Heart left ventricle (tissue), 13 donors: ENCODE measurements at regions not wholly inside any gene's neighbourhood (a gene's known extent, or its start where the extent isn't known, plus 50 kb on each side); places are given as distances from the start of the nearest gene placed in this dataset.

Experiments
- POLR2A ChIP-seq, 2 donors: fragments of 450-650 bp; IDR thresholded peaks; one replicate each; pipeline ENCODE4 v1.6.1; 2017; ENCODE audit warnings: antibody characterized with exemption in 2 of 2, mild to moderate bottlenecking in 2 of 2, moderate library complexity in 2 of 2
- TF ChIP-seq, protein P1 (sequence below), 12 donors: fragments of 200-600 bp; sonication (generic) in 4 of 12; IDR thresholded peaks; one replicate each; pipeline versions ENCODE4 v1.5.0 to v1.8.0; 2018 to 2022; ENCODE audit warnings: antibody characterized with exemption in 12 of 12, mild to moderate bottlenecking in 5 of 12
- donor health status: ischemic (EF 13 %, LVEDD 7.1; RV severe dilation, severe dysfunction).
- donor health status: DM: no; HTN: yes; CAD: no.
- donor health status: DM: no; HTN: no; CAD: no.
- donor health status: ischemic (EF 25% LVEDD 6.9; RV normal size, moderate dysfunction).
- donor health status: ischemic (EF 25% LVEDD 5.7; RV mildly dilated, moderate dysfunction).
- donor health status: ischemic (EF 35%, LVEDD 5.7; RV mildly dilated, moderate dysfunction).
- donor health status: nonischemic (EF 11% LVEDD 7.7; RV severe dilation, severe dysfunction).
- donor health status: DM: yes; HTN: yes; CAD: no.
- donor health status: PGD.
- donor health status: ischemic (EF 29% LVEDD 5.4; RV normal size, mild dysfunction).
- donor health status: nonischemic (EF 23%, LVEDD 6.1; RV moderate dilation, normal function).

DNA sequence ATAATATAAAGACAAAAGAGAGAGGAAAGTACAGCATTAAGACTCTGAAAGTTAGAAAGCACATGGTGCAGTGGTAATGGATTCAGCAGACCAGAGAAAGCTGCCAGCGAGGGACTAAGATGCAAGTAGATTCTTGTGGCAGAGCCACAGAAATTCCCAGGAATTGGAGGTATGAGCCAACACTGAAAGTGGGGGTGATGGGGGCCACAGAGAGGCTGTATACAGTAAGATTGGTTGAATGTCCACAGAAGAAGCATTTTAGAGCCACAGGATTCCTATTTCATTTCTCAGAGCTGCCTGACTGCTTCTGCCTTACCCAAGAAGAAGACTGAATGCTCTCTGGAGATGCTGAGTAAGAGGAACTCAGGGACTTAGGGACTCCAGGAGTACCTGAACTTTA lies 295.0 kb downstream of the LMO7 start:
- no peak for TF ChIP-seq POLR2A (IDR thresholded peaks at IDR 0.05)
- TF ChIP-seq, protein P1, sequence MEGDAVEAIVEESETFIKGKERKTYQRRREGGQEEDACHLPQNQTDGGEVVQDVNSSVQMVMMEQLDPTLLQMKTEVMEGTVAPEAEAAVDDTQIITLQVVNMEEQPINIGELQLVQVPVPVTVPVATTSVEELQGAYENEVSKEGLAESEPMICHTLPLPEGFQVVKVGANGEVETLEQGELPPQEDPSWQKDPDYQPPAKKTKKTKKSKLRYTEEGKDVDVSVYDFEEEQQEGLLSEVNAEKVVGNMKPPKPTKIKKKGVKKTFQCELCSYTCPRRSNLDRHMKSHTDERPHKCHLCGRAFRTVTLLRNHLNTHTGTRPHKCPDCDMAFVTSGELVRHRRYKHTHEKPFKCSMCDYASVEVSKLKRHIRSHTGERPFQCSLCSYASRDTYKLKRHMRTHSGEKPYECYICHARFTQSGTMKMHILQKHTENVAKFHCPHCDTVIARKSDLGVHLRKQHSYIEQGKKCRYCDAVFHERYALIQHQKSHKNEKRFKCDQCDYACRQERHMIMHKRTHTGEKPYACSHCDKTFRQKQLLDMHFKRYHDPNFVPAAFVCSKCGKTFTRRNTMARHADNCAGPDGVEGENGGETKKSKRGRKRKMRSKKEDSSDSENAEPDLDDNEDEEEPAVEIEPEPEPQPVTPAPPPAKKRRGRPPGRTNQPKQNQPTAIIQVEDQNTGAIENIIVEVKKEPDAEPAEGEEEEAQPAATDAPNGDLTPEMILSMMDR (IDR thresholded peaks at IDR 0.05), result no peak
